Ishikawa (cell line): ENCODE measurements at regions not wholly inside any gene's neighbourhood (a gene's known extent, or its start where the extent isn't known, plus 50 kb on each side); places are given as distances from the start of the nearest gene placed in this dataset.

Source experiments
- CEBPB ChIP-seq: IDR thresholded peaks from 2 replicates; pipeline ENCODE4 v1.6.1; 2012
- CREB1 ChIP-seq: IDR thresholded peaks from 2 replicates; pipeline ENCODE4 v1.6.1; 2012; ENCODE audit warnings: low read depth
- EGR1 ChIP-seq: IDR thresholded peaks from 2 replicates; pipeline ENCODE4 v1.6.1; 2012
- EP300 ChIP-seq: IDR thresholded peaks from 2 replicates; pipeline ENCODE4 v1.6.1; 2012; ENCODE audit warnings: borderline replicate concordance
- FOXM1 ChIP-seq: IDR thresholded peaks from 2 replicates; pipeline ENCODE4 v1.6.1; 2012; ENCODE audit warnings: low read depth, borderline replicate concordance
- RAD21 ChIP-seq: IDR thresholded peaks from 2 replicates; pipeline ENCODE4 v1.6.1; 2012; ENCODE audit warnings: low read depth
- TAF1 ChIP-seq: IDR thresholded peaks from 2 replicates; pipeline ENCODE4 v1.6.1; 2012; ENCODE audit warnings: low read depth, mild to moderate bottlenecking
- TCF12 ChIP-seq: IDR thresholded peaks from 2 replicates; pipeline ENCODE4 v1.6.1; 2012; ENCODE audit warnings: low read depth
- YY1 ChIP-seq: IDR thresholded peaks from 2 replicates; pipeline ENCODE4 v1.6.1; 2012; ENCODE audit warnings: low read depth
- TF ChIP-seq, protein P1 (sequence below): IDR thresholded peaks from 2 replicates; pipeline ENCODE4 v1.6.1; 2012; ENCODE audit warnings: low read depth, mild to moderate bottlenecking
- TF ChIP-seq, protein P2 (sequence below): IDR thresholded peaks from 2 replicates; pipeline ENCODE4 v1.6.1; 2012
- TF ChIP-seq, protein P3 (sequence below): IDR thresholded peaks from 2 replicates; pipeline ENCODE4 v1.6.1; 2012

DNA sequence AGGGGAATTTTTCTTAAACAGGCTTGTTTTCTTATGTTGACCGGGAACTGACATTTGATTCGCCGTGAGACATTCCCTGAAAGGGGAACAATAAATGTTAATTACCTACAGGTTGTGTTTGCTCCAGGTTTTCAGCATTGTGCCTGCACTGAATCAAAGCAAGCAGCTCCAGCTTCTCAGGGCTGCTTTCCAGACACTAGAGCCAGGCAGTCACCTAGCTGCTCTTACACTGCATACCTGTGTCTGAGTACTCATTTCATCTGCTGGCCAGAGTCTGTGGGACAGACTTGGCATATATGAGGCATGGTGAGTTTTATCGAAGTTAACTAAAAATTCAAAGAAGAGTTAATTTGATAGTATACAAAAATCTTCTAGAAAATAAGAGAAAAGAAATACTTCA, 951.8 kb upstream of the MAP3K7 start:
- TF ChIP-seq, protein P1, sequence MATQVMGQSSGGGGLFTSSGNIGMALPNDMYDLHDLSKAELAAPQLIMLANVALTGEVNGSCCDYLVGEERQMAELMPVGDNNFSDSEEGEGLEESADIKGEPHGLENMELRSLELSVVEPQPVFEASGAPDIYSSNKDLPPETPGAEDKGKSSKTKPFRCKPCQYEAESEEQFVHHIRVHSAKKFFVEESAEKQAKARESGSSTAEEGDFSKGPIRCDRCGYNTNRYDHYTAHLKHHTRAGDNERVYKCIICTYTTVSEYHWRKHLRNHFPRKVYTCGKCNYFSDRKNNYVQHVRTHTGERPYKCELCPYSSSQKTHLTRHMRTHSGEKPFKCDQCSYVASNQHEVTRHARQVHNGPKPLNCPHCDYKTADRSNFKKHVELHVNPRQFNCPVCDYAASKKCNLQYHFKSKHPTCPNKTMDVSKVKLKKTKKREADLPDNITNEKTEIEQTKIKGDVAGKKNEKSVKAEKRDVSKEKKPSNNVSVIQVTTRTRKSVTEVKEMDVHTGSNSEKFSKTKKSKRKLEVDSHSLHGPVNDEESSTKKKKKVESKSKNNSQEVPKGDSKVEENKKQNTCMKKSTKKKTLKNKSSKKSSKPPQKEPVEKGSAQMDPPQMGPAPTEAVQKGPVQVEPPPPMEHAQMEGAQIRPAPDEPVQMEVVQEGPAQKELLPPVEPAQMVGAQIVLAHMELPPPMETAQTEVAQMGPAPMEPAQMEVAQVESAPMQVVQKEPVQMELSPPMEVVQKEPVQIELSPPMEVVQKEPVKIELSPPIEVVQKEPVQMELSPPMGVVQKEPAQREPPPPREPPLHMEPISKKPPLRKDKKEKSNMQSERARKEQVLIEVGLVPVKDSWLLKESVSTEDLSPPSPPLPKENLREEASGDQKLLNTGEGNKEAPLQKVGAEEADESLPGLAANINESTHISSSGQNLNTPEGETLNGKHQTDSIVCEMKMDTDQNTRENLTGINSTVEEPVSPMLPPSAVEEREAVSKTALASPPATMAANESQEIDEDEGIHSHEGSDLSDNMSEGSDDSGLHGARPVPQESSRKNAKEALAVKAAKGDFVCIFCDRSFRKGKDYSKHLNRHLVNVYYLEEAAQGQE = no peak
- TF ChIP-seq CEBPB = no peak
- TF ChIP-seq EP300 = no peak
- TF ChIP-seq YY1 = no peak
- TF ChIP-seq TAF1 = no peak
- no peak for TF ChIP-seq EGR1
- no peak for TF ChIP-seq RAD21
- TF ChIP-seq, protein P2, sequence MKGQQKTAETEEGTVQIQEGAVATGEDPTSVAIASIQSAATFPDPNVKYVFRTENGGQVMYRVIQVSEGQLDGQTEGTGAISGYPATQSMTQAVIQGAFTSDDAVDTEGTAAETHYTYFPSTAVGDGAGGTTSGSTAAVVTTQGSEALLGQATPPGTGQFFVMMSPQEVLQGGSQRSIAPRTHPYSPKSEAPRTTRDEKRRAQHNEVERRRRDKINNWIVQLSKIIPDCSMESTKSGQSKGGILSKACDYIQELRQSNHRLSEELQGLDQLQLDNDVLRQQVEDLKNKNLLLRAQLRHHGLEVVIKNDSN = no peak
- TF ChIP-seq FOXM1 = no peak
- TF ChIP-seq, protein P3, sequence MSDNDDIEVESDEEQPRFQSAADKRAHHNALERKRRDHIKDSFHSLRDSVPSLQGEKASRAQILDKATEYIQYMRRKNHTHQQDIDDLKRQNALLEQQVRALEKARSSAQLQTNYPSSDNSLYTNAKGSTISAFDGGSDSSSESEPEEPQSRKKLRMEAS = no peak
- TF ChIP-seq TCF12 = no peak
- TF ChIP-seq CREB1 = no peak
